ENCODE measurements at regions not wholly inside any gene's neighbourhood (a gene's known extent, or its start where the extent isn't known, plus 50 kb on each side); places are given as distances from the start of the nearest gene placed in this dataset.
A peak's percentile ranks its signal among the peaks of the same experiment; 100 is the strongest.

DNA sequence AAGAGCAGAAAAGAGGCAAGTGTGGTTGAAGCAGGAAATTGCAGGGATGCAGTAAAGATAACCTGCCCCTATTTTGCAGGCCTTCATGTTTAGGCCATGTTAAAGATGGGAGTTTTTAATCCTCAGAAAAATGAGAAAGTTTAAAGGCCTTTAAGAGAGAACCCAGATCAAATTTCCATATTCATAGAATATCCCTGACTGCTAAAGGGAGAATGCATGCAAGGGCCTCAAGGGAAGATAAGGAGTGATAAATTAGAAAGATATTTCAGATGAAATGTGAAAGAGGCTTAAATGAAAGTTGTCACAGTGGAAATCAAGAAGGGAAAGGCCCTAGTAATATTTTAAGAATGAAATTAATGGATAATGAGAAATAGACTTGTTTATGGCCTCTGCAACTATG, 292.1 kb downstream of the SATB1 start:
- H3K4me2 ChIP-seq (ENCODE audit: low read length): no peak overlapping the region
- peaks cover 13% of the 10 kb centered on the region for H3K4me1 ChIP-seq (ENCODE audit: insufficient read depth, low read length, poor library complexity, severe bottlenecking)
- H3K9me3 ChIP-seq (ENCODE audit: low read length): no peaks in the 10 kb centered on the region
- H3K9me2 ChIP-seq (ENCODE audit: insufficient read depth, low read length): no peaks in the 10 kb centered on the region
- ChIA-PET CTCF (ENCODE audit: unreplicated experiment) (no interaction called here), POLR2A (no interaction called here)
- no TSS peak for BruUV-seq (replicated peaks)
- no peak overlapping the region for H3K27ac ChIP-seq (ENCODE audit: low read depth, low read length, poor library complexity, severe bottlenecking)
- intact Hi-C loops (cut with micrococcal nuclease; ENCODE audit: unreplicated experiment): no loop called here
- DNase-seq (ENCODE audit: low spot score): no peak
- H3K36me3 ChIP-seq (ENCODE audit: insufficient read depth, low read length): no peaks in the 10 kb centered on the region
- no peaks in the 10 kb centered on the region for H3K79me2 ChIP-seq (ENCODE audit: insufficient read depth, low read depth, low read length)
- no peak overlapping the region for H3K4me3 ChIP-seq (ENCODE audit: low read depth, low read length, poor library complexity, severe bottlenecking)
- no peak overlapping the region for H2AFZ ChIP-seq (ENCODE audit: low read length)
- no peak for TF ChIP-seq EZH2phosphoT487 (IDR thresholded peaks at IDR 0.05; ENCODE audit: borderline replicate concordance, low read depth, low read length)
- TF ChIP-seq, protein P1, sequence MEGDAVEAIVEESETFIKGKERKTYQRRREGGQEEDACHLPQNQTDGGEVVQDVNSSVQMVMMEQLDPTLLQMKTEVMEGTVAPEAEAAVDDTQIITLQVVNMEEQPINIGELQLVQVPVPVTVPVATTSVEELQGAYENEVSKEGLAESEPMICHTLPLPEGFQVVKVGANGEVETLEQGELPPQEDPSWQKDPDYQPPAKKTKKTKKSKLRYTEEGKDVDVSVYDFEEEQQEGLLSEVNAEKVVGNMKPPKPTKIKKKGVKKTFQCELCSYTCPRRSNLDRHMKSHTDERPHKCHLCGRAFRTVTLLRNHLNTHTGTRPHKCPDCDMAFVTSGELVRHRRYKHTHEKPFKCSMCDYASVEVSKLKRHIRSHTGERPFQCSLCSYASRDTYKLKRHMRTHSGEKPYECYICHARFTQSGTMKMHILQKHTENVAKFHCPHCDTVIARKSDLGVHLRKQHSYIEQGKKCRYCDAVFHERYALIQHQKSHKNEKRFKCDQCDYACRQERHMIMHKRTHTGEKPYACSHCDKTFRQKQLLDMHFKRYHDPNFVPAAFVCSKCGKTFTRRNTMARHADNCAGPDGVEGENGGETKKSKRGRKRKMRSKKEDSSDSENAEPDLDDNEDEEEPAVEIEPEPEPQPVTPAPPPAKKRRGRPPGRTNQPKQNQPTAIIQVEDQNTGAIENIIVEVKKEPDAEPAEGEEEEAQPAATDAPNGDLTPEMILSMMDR (conservative IDR thresholded peaks at IDR 0.05; ENCODE audit: low read length): no peak
- no peaks in the 10 kb centered on the region for H4K20me1 ChIP-seq (ENCODE audit: insufficient read depth, low read length)

GRCh38 chr3:18127859-18128681, 297.1 kb downstream of the SATB1 start:
- H3K9me2 ChIP-seq (ENCODE audit: insufficient read depth, low read length): no peaks in the 10 kb centered on the region
- TF ChIP-seq, protein P1 (conservative IDR thresholded peaks at IDR 0.05; ENCODE audit: low read length): no peak
- no peak for TF ChIP-seq EZH2phosphoT487 (IDR thresholded peaks at IDR 0.05; ENCODE audit: borderline replicate concordance, low read depth, low read length)
- no peaks in the 10 kb centered on the region for H3K36me3 ChIP-seq (ENCODE audit: insufficient read depth, low read length)
- no peaks in the 10 kb centered on the region for H4K20me1 ChIP-seq (ENCODE audit: insufficient read depth, low read length)
- peaks cover 38% of the 10 kb centered on the region for H3K4me1 ChIP-seq (ENCODE audit: insufficient read depth, low read length, poor library complexity, severe bottlenecking)
- CTCF ChIA-PET (ENCODE audit: unreplicated experiment): no interaction called here
- intact Hi-C loops (cut with micrococcal nuclease; ENCODE audit: unreplicated experiment): loop anchor here (2.0 to 10.0 kb wide), 5 partner anchors 95 to 857 kb away; no protein-coding TSS in a partner anchor
- H3K9me3 ChIP-seq (ENCODE audit: low read length): 0 out of 2 replicates have a peak, but pooled peaks cover 3% of the 10 kb centered on the region
- peak overlapping the region; percentile 75 for H3K4me2 ChIP-seq (ENCODE audit: low read length)
- POLR2A ChIA-PET: interaction anchor here (0.6 to 2.2 kb wide), 8 partner anchors 14 to 1517 kb away, joined by 3 to 13 read pairs (median 4); no protein-coding TSS in a partner anchor
- no TSS peak for BruUV-seq (replicated peaks)
- peak overlapping the region; percentile 90 for H2AFZ ChIP-seq (ENCODE audit: low read length)
- peak overlapping the region; percentile 86 for H3K27ac ChIP-seq (ENCODE audit: low read depth, low read length, poor library complexity, severe bottlenecking)
- DNase-seq (ENCODE audit: low spot score): no peak
- H3K4me3 ChIP-seq (ENCODE audit: low read depth, low read length, poor library complexity, severe bottlenecking): peak overlapping the region; percentile 35
- no peaks in the 10 kb centered on the region for H3K79me2 ChIP-seq (ENCODE audit: insufficient read depth, low read depth, low read length)
